SW 1271 (cell line): ENCODE measurements at regions not wholly inside any gene's neighbourhood (a gene's known extent, or its start where the extent isn't known, plus 50 kb on each side); places are given as distances from the start of the nearest gene placed in this dataset.
"Not testable (repeated sequence)": the region's sequence is repeated elsewhere in the genome, so short reads cannot be mapped to it uniquely, and the experiment has no call there.

Experiments
- DNase-seq, 2 experiments: peaks; one replicate each; lab custom pipeline; 2025; lab: John Stamatoyannopoulos, UW

- DNase-seq: no peak
Measured at GRCh38 chr1:60915441-60915840, 166.9 kb upstream of the NFIA start.

GRCh38 chr1:60914982-60915381 is 167.4 kb upstream of the NFIA start:
- DNase-seq: no peak

GRCh38 chr1:60913708-60914107 is 168.7 kb upstream of the NFIA start:
- not testable (repeated sequence) for DNase-seq

- DNase-seq: no peak
Measured at GRCh38 chr1:60913039-60913438, 169.3 kb upstream of the NFIA start.

- DNase-seq: no peak
Measured at GRCh38 chr1:60911966-60912697, 170.2 kb upstream of the NFIA start.

GRCh38 chr1:60908159-60908558 is 174.2 kb upstream of the NFIA start:
- DNase-seq: no peak

GRCh38 chr1:60906526-60906925 is 175.8 kb upstream of the NFIA start:
- no peak for DNase-seq

- no peak for DNase-seq
Measured at GRCh38 chr1:60906039-60906438, 176.3 kb upstream of the NFIA start.

- no peak for DNase-seq
Measured at GRCh38 chr1:60904099-60904851, 178.1 kb upstream of the NFIA start.

GRCh38 chr1:60903591-60903990 is 178.8 kb upstream of the NFIA start:
- DNase-seq: no peak

GRCh38 chr1:60899464-60899863 is 182.9 kb upstream of the NFIA start:
- no peak for DNase-seq

GRCh38 chr1:60898987-60899386 is 183.4 kb upstream of the NFIA start:
- DNase-seq: no peak

- DNase-seq: no peak
Measured at GRCh38 chr1:60898413-60898812, 183.9 kb upstream of the NFIA start.

- DNase-seq: no peak
Measured at GRCh38 chr1:60896701-60897363, 185.5 kb upstream of the NFIA start.

- no peak for DNase-seq
Measured at GRCh38 chr1:60895701-60896100, 186.7 kb upstream of the NFIA start.

GRCh38 chr1:60895252-60895651 is 187.1 kb upstream of the NFIA start:
- no peak for DNase-seq

GRCh38 chr1:60894741-60895140 is 187.6 kb upstream of the NFIA start:
- DNase-seq: no peak

- no peak for DNase-seq
Measured at GRCh38 chr1:60894130-60894529, 188.2 kb upstream of the NFIA start.

GRCh38 chr1:60893136-60893930 is 189.0 kb upstream of the NFIA start:
- no peak for DNase-seq

GRCh38 chr1:60891765-60892164 is 190.6 kb upstream of the NFIA start:
- DNase-seq: no peak

- DNase-seq: no peak
Measured at GRCh38 chr1:60891281-60891680, 191.1 kb upstream of the NFIA start.

- DNase-seq: no peak
Measured at GRCh38 chr1:60890664-60891063, 191.7 kb upstream of the NFIA start.
